Thoracic aorta (tissue), 2 donors: ENCODE measurements at regions not wholly inside any gene's neighbourhood (a gene's known extent, or its start where the extent isn't known, plus 50 kb on each side); places are given as distances from the start of the nearest gene placed in this dataset.

Source experiments
- ATAC-seq: fragments of 150-250 bp; one replicate; pipeline ENCODE4 v1.8.0; 2017; ENCODE audit warnings: low read depth; ENCODE audit not compliant: insufficient number of reproducible peaks, low FRiP score
- DNase-seq: peaks from one replicate; pipeline ENCODE4 v3.0.0-alpha.2; 2020; ENCODE audit warnings: low spot score
- H3K27ac ChIP-seq, 2 donors: fragments of 200-600 bp; sonication (generic); 1 replicate in 1 of 2; 2 replicates in 1 of 2; pipeline ENCODE4 v1.5.1; 2016; ENCODE audit warnings: mild to moderate bottlenecking in 2 of 2, moderate library complexity in 2 of 2
- H3K27me3 ChIP-seq: fragments of 200-600 bp; sonication (generic); replicated peaks from 2 replicates; pipeline ENCODE4 v1.6.0; 2016; ENCODE audit warnings: mild to moderate bottlenecking; ENCODE audit not compliant: insufficient read depth
- H3K36me3 ChIP-seq: fragments of 200-600 bp; sonication (generic); one replicate; pipeline ENCODE4 v1.5.1; 2016
- H3K4me1 ChIP-seq, 2 donors: fragments of 200-600 bp; sonication (generic); 1 replicate in 1 of 2; 2 replicates in 1 of 2; pipeline versions ENCODE4 v1.5.1 to v1.6.0; 2016; ENCODE audit warnings: low read depth in 2 of 2, mild to moderate bottlenecking in 1 of 2; ENCODE audit not compliant: control insufficient read depth in 1 of 2
- H3K4me3 ChIP-seq: fragments of 200-600 bp; sonication (generic); 2 replicates; pipeline ENCODE4 v1.5.1; 2016; ENCODE audit warnings: mild to moderate bottlenecking
- H3K9me3 ChIP-seq: fragments of 200-600 bp; sonication (generic); 2 replicates; pipeline ENCODE4 v1.5.1; 2016
- TF ChIP-seq, protein P1 (sequence below): fragments of 200-600 bp; sonication (generic); IDR thresholded peaks from one replicate; pipeline ENCODE4 v1.5.1; 2019; ENCODE audit warnings: antibody characterized with exemption

DNA sequence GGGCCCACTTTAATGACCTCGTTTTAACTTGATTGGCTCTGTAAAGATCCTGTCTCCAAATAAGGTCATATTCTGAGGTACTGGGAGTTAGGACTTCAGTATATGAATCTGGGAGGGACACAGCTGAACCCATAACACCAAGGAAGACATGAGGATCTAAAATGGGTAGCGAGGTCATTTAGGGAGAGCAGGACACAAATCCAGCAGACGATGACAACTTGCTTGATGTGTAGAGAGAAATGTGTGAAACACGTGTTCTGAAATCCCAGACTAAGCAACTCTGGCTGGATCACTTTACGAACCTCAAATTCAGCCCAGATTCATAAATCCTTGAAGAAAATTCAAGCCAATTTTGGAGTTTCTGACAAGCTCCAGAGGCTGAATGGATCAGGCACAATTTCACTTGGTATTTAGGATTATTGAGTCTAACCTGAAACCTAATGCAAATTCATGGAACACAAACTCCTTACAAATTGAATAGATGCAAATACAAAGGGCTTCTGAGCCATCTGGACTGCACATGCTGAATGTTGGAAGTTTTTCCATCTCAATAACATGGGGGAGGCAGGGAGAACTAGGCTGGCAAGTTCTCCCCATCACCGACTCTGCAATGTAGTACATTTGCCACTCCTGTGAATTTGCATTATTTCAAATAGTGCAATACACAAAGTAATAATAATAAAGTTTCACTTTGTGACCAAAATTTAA is 74.0 kb upstream of the SLC30A5 start:
- TF ChIP-seq, protein P1, sequence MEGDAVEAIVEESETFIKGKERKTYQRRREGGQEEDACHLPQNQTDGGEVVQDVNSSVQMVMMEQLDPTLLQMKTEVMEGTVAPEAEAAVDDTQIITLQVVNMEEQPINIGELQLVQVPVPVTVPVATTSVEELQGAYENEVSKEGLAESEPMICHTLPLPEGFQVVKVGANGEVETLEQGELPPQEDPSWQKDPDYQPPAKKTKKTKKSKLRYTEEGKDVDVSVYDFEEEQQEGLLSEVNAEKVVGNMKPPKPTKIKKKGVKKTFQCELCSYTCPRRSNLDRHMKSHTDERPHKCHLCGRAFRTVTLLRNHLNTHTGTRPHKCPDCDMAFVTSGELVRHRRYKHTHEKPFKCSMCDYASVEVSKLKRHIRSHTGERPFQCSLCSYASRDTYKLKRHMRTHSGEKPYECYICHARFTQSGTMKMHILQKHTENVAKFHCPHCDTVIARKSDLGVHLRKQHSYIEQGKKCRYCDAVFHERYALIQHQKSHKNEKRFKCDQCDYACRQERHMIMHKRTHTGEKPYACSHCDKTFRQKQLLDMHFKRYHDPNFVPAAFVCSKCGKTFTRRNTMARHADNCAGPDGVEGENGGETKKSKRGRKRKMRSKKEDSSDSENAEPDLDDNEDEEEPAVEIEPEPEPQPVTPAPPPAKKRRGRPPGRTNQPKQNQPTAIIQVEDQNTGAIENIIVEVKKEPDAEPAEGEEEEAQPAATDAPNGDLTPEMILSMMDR, result no peak
- ATAC-seq, result no peak
- no peak overlapping the region for H3K27ac ChIP-seq
- no peaks in the 10 kb centered on the region for H3K4me1 ChIP-seq
- H3K27me3 ChIP-seq, result no peaks in the 10 kb centered on the region
- H3K36me3 ChIP-seq, result no peaks in the 10 kb centered on the region
- no peaks in the 10 kb centered on the region for H3K9me3 ChIP-seq
- H3K4me3 ChIP-seq, result no peak overlapping the region
- DNase-seq, result no peak

DNA sequence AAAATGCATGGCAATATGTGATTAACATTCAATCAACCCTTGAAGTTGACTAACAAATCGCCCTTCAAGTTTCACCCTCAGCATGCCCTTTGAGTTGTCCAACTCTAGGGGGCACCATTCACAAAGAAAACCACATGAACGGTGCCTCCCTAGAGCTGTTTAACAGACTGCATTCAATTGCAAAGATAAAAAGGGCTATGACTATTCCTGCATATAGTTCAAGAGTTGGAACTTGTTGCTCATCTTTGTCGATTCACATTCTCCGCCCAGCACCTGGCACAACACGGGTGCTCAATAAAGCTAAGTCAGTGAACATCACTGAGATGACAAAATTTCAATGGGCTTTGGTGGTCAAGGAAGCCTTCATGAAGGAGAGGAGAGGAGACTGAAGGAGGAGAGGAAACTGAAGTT is 69.6 kb upstream of the SLC30A5 start:
- Histone ChIP-seq H3K27ac (no peak overlapping the region), H3K9me3 (no peaks in the 10 kb centered on the region), H3K4me1 (no peaks in the 10 kb centered on the region), H3K36me3 (no peaks in the 10 kb centered on the region), H3K4me3 (no peak overlapping the region), H3K27me3 (no peaks in the 10 kb centered on the region)
- TF ChIP-seq, protein P1, result no peak
- ATAC-seq (no peak), DNase-seq (no peak)

GRCh38 chr5:69029292-69029691 is 64.5 kb upstream of the SLC30A5 start:
- Histone ChIP-seq H3K27ac (no peak overlapping the region), H3K36me3 (no peaks in the 10 kb centered on the region), H3K9me3 (no peaks in the 10 kb centered on the region), H3K27me3 (no peaks in the 10 kb centered on the region), H3K4me1 (no peaks in the 10 kb centered on the region), H3K4me3 (no peak overlapping the region)
- ATAC-seq (no peak), DNase-seq (no peak)
- TF ChIP-seq, protein P1, result no peak

DNA sequence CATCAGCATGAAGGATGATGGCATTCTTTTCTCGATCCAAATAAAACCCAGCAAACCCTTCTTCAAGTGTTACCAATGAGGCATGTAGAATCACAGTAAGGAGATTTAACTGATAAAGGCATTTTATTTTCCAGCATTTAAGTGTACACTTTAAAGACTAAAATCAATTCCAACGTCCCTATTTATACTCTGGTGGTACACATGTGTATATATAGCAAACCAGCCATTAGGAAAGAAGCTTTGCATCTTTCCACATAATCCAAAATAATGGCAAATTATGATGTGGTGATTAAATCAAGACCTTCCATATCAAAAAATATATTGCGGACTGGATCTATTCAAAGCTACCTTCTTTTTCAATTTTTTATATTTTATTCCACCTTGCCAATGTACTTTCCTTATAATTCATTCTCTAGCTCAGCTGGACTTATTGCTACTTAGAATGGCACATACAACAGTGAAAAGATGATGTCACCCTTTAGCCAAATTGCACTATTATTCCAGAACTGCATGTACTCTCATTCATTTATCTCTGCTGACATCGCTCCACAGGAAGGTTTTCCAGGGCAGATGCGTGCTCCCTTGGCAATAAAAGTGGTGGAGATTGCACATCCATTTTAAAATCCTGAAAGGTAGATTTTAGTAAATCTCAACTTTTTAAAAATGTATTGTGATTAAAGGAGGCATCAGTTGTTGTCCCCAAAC is 63.3 kb upstream of the SLC30A5 start:
- Histone ChIP-seq H3K36me3 (no peaks in the 10 kb centered on the region), H3K27ac (no peak overlapping the region), H3K27me3 (no peaks in the 10 kb centered on the region), H3K4me1 (no peaks in the 10 kb centered on the region), H3K9me3 (no peaks in the 10 kb centered on the region), H3K4me3 (no peak overlapping the region)
- no peak for DNase-seq
- ATAC-seq, result no peak
- TF ChIP-seq, protein P1, result no peak

DNA sequence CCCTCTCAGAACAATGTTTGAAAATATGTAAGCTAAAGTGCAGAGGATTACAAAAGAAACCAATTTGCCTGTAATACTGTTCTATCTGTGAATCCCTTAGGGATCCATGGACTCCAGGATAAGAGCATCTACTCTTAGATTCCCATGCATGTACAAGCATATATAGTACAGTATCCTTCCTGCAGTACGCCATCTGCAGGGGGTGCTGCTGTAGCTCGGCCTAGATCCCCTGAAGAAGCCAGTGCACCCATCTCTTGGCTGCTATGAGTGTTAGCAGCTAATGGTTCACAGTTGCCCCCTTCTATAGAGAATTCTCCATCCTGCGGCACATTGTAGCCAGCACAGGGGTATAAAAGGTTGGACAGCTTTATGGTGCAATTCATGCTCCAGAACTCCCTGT is 61.8 kb upstream of the SLC30A5 start:
- H3K4me1 ChIP-seq, result no peaks in the 10 kb centered on the region
- ATAC-seq (no peak), DNase-seq (no peak)
- no peaks in the 10 kb centered on the region for H3K36me3 ChIP-seq
- H3K4me3 ChIP-seq, result no peak overlapping the region
- no peak overlapping the region for H3K27ac ChIP-seq
- TF ChIP-seq, protein P1, result no peak
- H3K9me3 ChIP-seq, result no peaks in the 10 kb centered on the region
- no peaks in the 10 kb centered on the region for H3K27me3 ChIP-seq
